BJ (cell line): ENCODE measurements at regions not wholly inside any gene's neighbourhood (a gene's known extent, or its start where the extent isn't known, plus 50 kb on each side); places are given as distances from the start of the nearest gene placed in this dataset.

Experiments used
- CTCF ChIA-PET: fragments of 350-600 bp; formaldehyde crosslinking; extraction: SDS; loops from one replicate; lab custom pipeline; 2021; ENCODE audit warnings: antibody characterized with exemption, inconsistent platforms; lab: Yijun Ruan, JAX
- POLR2A ChIA-PET: fragments of 300-600 bp; sonication (Branson Sonifier 250); formaldehyde crosslinking; extraction: SDS; loops from one replicate; lab custom pipeline; 2021; ENCODE audit warnings: antibody characterized with exemption; lab: Charles Lee
- DNase-seq: peaks from one replicate; pipeline ENCODE4 v3.0.0-alpha.2; 2011; ENCODE audit warnings: low read depth
- H3K27me3 ChIP-seq: 2 replicates; pipeline ENCODE4 v1.6.0; 2011; ENCODE audit warnings: low read length; ENCODE audit not compliant: control insufficient read depth, insufficient read depth
- H3K36me3 ChIP-seq: 2 replicates; pipeline ENCODE4 v1.5.1; 2011; ENCODE audit warnings: low read length; ENCODE audit not compliant: control insufficient read depth, insufficient read depth
- H3K4me3 ChIP-seq: 2 replicates; pipeline ENCODE4 v1.5.1; 2011; ENCODE audit warnings: low read depth, mild to moderate bottlenecking, control low read depth, low read length
- CTCF ChIP-seq: IDR thresholded peaks from 2 replicates; pipeline ENCODE4 v1.5.1; 2011; ENCODE audit warnings: low read depth, mild to moderate bottlenecking, control low read depth, inconsistent platforms, low read length, moderate library complexity; ENCODE audit not compliant: insufficient read depth

- Histone ChIP-seq H3K36me3 (no peaks in the 10 kb centered on the region), H3K4me3 (no peak overlapping the region), H3K27me3 (no peaks in the 10 kb centered on the region)
- ChIA-PET CTCF (no interaction called here), POLR2A (no interaction called here)
- TF ChIP-seq CTCF, result no peak
- DNase-seq, result no peak
Measured at GRCh38 chr6:164258421-164258820, 843.9 kb downstream of the QKI start.

- no peak for TF ChIP-seq CTCF
- DNase-seq, result no peak
- POLR2A ChIA-PET, result no interaction called here
- CTCF ChIA-PET, result no interaction called here
- Histone ChIP-seq H3K36me3 (no peaks in the 10 kb centered on the region), H3K27me3 (no peaks in the 10 kb centered on the region), H3K4me3 (no peak overlapping the region)
Measured at GRCh38 chr6:164252948-164253347, 838.4 kb downstream of the QKI start.

- CTCF ChIA-PET, result no interaction called here
- Histone ChIP-seq H3K4me3 (no peak overlapping the region), H3K27me3 (no peaks in the 10 kb centered on the region), H3K36me3 (no peaks in the 10 kb centered on the region)
- no peak for DNase-seq
- no peak for TF ChIP-seq CTCF
- POLR2A ChIA-PET, result no interaction called here
Measured at GRCh38 chr6:164252291-164252690, 837.8 kb downstream of the QKI start.

GRCh38 chr6:164247106-164247505 is 832.6 kb downstream of the QKI start:
- no peaks in the 10 kb centered on the region for H3K36me3 ChIP-seq
- CTCF ChIA-PET, result no interaction called here
- H3K4me3 ChIP-seq, result no peak overlapping the region
- TF ChIP-seq CTCF, result no peak
- POLR2A ChIA-PET, result no interaction called here
- no peak for DNase-seq
- H3K27me3 ChIP-seq, result no peaks in the 10 kb centered on the region

GRCh38 chr6:164246082-164246481 is 831.6 kb downstream of the QKI start:
- no peaks in the 10 kb centered on the region for H3K36me3 ChIP-seq
- no peaks in the 10 kb centered on the region for H3K27me3 ChIP-seq
- DNase-seq, result no peak
- ChIA-PET POLR2A (no interaction called here), CTCF (no interaction called here)
- no peak overlapping the region for H3K4me3 ChIP-seq
- no peak for TF ChIP-seq CTCF

- TF ChIP-seq CTCF, result no peak
- no peak for DNase-seq
- Histone ChIP-seq H3K4me3 (no peak overlapping the region), H3K27me3 (no peaks in the 10 kb centered on the region), H3K36me3 (no peaks in the 10 kb centered on the region)
- POLR2A ChIA-PET, result no interaction called here
- CTCF ChIA-PET, result no interaction called here
Measured at GRCh38 chr6:164243949-164244348, 829.4 kb downstream of the QKI start.
